HCT116 (cell line): ENCODE measurements at regions not wholly inside any gene's neighbourhood (a gene's known extent, or its start where the extent isn't known, plus 50 kb on each side); places are given as distances from the start of the nearest gene placed in this dataset.

ENCODE experiments used
- ATAC-seq: fragments of 200-7000 bp; cut with Tn5 transposase; 2 replicates; pipeline ENCODE4 v1.9.1; 2020; ENCODE audit warnings: mild to moderate bottlenecking, moderate library complexity
- BruUV-seq: library from RNA; stranded (reverse); fragments of 400-500 nt; replicated peaks from 2 replicates; lab custom pipeline; 2021; lab: Mats Ljungman, UMichigan
- CTCF ChIA-PET: fragments of 300-600 bp; sonication (Branson Sonifier 250); formaldehyde crosslinking; loops from one replicate; lab custom pipeline; 2021; ENCODE audit warnings: antibody characterized with exemption; lab: Charles Lee
- POLR2A ChIA-PET: fragments of 300-600, 350-600 bp; sonication (Branson Sonifier 250); formaldehyde crosslinking; loops from one replicate; lab custom pipeline; 2021; ENCODE audit warnings: antibody characterized with exemption; lab: Charles Lee
- RAD21 ChIA-PET, 2 experiments: fragments of 300-600 bp; sonication (Branson Sonifier 250); formaldehyde crosslinking; loops; one replicate each; lab custom pipeline; 2023; ENCODE audit warnings: low total read pairs in 2 of 2; ENCODE audit not compliant: uncharacterized antibody in 2 of 2, unreplicated experiment in 2 of 2, low non-redundant PET in 1 of 2; lab: Charles Lee
- DNase-seq: peaks from one replicate; pipeline ENCODE4 v3.0.0-alpha.2; 2010; ENCODE audit warnings: low read depth, low spot score
- H2AFZ ChIP-seq: fragments of 200-600 bp; shearing (Covaris generic), sonication (generic); 2 replicates; pipeline ENCODE4 v1.6.1; 2017; ENCODE audit warnings: low read depth, mixed run types, mixed read lengths, antibody characterized with exemption, low read length; ENCODE audit not compliant: poor library complexity, severe bottlenecking
- H3K27ac ChIP-seq: 2 replicates; pipeline ENCODE4 v1.5.1; 2012; ENCODE audit warnings: low read depth, low read length
- H3K27me3 ChIP-seq: fragments of 200-600 bp; sonication (generic); 2 replicates; pipeline ENCODE4 v1.6.1; 2016; ENCODE audit warnings: mixed run types, low read length, mixed read lengths; ENCODE audit not compliant: insufficient read depth
- H3K36me3 ChIP-seq, 2 experiments: fragments of 200-500 bp in 1 of 2; fragments of 200-600 bp in 1 of 2; sonication (Bioruptor generic) in 1 of 2; sonication (generic) in 1 of 2; 2 replicates each; pipeline versions ENCODE4 v1.5.1 to v1.6.1; 2014 to 2016; ENCODE audit warnings: low read length in 2 of 2, inconsistent platforms in 1 of 2, mixed read lengths in 1 of 2, mixed run types in 1 of 2; ENCODE audit not compliant: insufficient read depth in 2 of 2, control insufficient read depth in 1 of 2
- H3K4me1 ChIP-seq, 2 experiments: fragments of 200-600 bp in 1 of 2; sonication (generic) in 1 of 2; 2 replicates each; pipeline versions ENCODE4 v1.5.1 to v1.6.1; 2012 to 2017; ENCODE audit warnings: low read length in 2 of 2, inconsistent platforms in 1 of 2, mild to moderate bottlenecking in 1 of 2, mixed read lengths in 1 of 2, mixed run types in 1 of 2, moderate library complexity in 1 of 2; ENCODE audit not compliant: insufficient read depth in 2 of 2, control insufficient read depth in 1 of 2
- H3K4me2 ChIP-seq: fragments of 200-600 bp; sonication (generic); 2 replicates; pipeline ENCODE4 v1.6.1; 2017; ENCODE audit warnings: mixed run types, low read length, mixed read lengths
- H3K4me3 ChIP-seq, 2 experiments: fragments of 200-600 bp in 1 of 2; sonication (generic) in 1 of 2; replicated peaks in 1 of 2; 2 replicates each; pipeline ENCODE4 v1.5.1; 2011 to 2016; ENCODE audit warnings: low read length in 2 of 2, control low read depth in 1 of 2, low read depth in 1 of 2, mild to moderate bottlenecking in 1 of 2, mixed read lengths in 1 of 2, mixed run types in 1 of 2
- H3K79me2 ChIP-seq: fragments of 200-600 bp; sonication (generic); 2 replicates; pipeline ENCODE4 v1.6.1; 2017; ENCODE audit warnings: mild to moderate bottlenecking, mixed run types, low read length, moderate library complexity, mixed read lengths; ENCODE audit not compliant: insufficient read depth
- H3K9ac ChIP-seq: fragments of 200-600 bp; sonication (generic); 2 replicates; pipeline ENCODE4 v1.6.1; 2016; ENCODE audit warnings: low read length, mixed read lengths
- H3K9me2 ChIP-seq: fragments of 200-600 bp; sonication (generic), shearing (Covaris generic); 2 replicates; pipeline ENCODE4 v1.6.1; 2017; ENCODE audit warnings: mixed run types, mild to moderate bottlenecking, moderate library complexity; ENCODE audit not compliant: insufficient read depth
- H3K9me3 ChIP-seq, 2 experiments: fragments of 200-500 bp in 1 of 2; fragments of 200-600 bp in 1 of 2; sonication (Bioruptor generic) in 1 of 2; sonication (generic) in 1 of 2; 2 replicates each; pipeline ENCODE4 v1.6.1; 2014 to 2017; ENCODE audit warnings: low read length in 2 of 2, mixed read lengths in 2 of 2, inconsistent platforms in 1 of 2, low read depth in 1 of 2, mild to moderate bottlenecking in 1 of 2, mixed run types in 1 of 2, moderate library complexity in 1 of 2; ENCODE audit not compliant: control insufficient read depth in 1 of 2, insufficient read depth in 1 of 2
- H4K20me1 ChIP-seq: fragments of 200-600 bp; sonication (generic), shearing (Covaris generic); 2 replicates; pipeline ENCODE4 v1.6.1; 2017; ENCODE audit warnings: mixed run types, mild to moderate bottlenecking, moderate library complexity; ENCODE audit not compliant: insufficient read depth
- CBX3 ChIP-seq: IDR thresholded peaks from 2 replicates; pipeline ENCODE4 v1.6.1; 2012; ENCODE audit warnings: low read depth
- POLR2A ChIP-seq: IDR thresholded peaks from 2 replicates; pipeline ENCODE4 v1.7.0; 2011; ENCODE audit warnings: borderline replicate concordance; ENCODE audit not compliant: insufficient read depth, insufficient read length; ENCODE audit errors: extremely low read depth
- SIN3A ChIP-seq: IDR thresholded peaks from 2 replicates; pipeline ENCODE4 v1.6.1; 2012; ENCODE audit warnings: low read depth
- SRF ChIP-seq: IDR thresholded peaks from 2 replicates; pipeline ENCODE4 v1.6.1; 2012; ENCODE audit warnings: low read depth
- YY1 ChIP-seq: IDR thresholded peaks from 2 replicates; pipeline ENCODE4 v1.6.1; 2011; ENCODE audit warnings: low read length, low read depth, moderate library complexity, mild to moderate bottlenecking; ENCODE audit not compliant: insufficient replicate concordance; ENCODE audit errors: extremely low read depth
- ZFX ChIP-seq: fragments of 450-650 bp; IDR thresholded peaks from 2 replicates; pipeline ENCODE4 v1.6.1; 2017
- intact Hi-C: fragments of 100-400 bp; cut with micrococcal nuclease; formaldehyde crosslinking; loops from 2 replicates; pipeline ENCODE4 v1.10.0; 2022

DNA sequence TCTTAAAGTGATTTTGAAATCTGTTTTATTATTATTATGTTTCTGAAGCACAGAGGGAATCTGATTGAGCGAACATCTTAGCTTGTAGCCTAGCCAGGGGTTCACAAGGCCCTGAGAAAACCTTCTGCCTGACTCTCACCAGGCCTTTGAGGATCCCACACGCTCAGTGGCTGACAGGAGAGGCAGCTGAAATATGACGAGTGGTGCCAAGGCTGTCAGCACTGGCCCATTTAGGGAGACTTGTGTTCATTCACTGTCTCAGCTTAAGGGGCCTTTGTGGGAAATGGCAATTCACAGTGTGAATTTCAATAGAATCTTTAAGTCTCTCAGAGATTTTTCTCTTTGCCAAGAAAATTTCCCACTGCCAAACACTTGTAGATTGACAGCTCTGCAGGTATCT, 770.9 kb downstream of the TUSC7 start:
- Histone ChIP-seq H3K36me3 (no peaks in the 10 kb centered on the region), H3K4me2 (no peak overlapping the region), H3K9ac (no peak overlapping the region), H2AFZ (no peak overlapping the region), H4K20me1 (no peaks in the 10 kb centered on the region), H3K79me2 (no peaks in the 10 kb centered on the region), H3K9me3 (no peaks in the 10 kb centered on the region), H3K9me2 (no peaks in the 10 kb centered on the region), H3K4me1 (no peaks in the 10 kb centered on the region), H3K27me3 (no peaks in the 10 kb centered on the region), H3K4me3 (no peak overlapping the region), H3K27ac (no peak overlapping the region)
- ChIA-PET RAD21 (no interaction called here), CTCF (no interaction called here), POLR2A (no interaction called here)
- BruUV-seq: no TSS peak
- ATAC-seq (no peak), DNase-seq (no peak)
- no peak for TF ChIP-seq YY1
- TF ChIP-seq CBX3: no peak
- intact Hi-C loops: no loop called here

DNA sequence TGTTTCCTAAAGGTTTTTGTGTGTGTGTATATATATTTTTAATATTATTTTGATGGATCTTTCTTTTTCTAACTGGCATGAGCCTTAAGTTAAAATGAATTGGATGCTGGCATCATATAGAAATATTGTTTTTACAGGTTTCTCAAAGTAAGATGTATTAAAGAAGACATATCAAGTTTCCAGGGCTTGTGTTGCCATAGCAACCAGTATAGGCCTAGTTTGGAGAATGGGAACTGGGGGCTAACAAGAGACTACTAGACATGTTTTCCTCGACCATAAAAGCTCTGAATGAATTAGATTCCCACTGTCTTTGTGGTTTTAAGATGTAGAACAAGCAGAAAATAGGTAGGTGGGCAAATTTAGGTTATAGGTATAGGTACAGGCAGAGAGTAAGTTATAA, 771.4 kb downstream of the TUSC7 start:
- H3K9ac ChIP-seq: no peak overlapping the region
- no peak for ATAC-seq
- no peaks in the 10 kb centered on the region for H3K9me2 ChIP-seq
- H3K27me3 ChIP-seq: no peaks in the 10 kb centered on the region
- H3K79me2 ChIP-seq: no peaks in the 10 kb centered on the region
- H3K4me1 ChIP-seq: no peaks in the 10 kb centered on the region
- TF ChIP-seq POLR2A (no peak), SIN3A (no peak), SRF (no peak), ZFX (no peak)
- H3K4me3 ChIP-seq: no peak overlapping the region
- RAD21 ChIA-PET: no interaction called here
- CTCF ChIA-PET: no interaction called here
- H3K27ac ChIP-seq: no peak overlapping the region
- no peak for DNase-seq
- BruUV-seq: no TSS peak
- H2AFZ ChIP-seq: no peak overlapping the region
- no peak overlapping the region for H3K4me2 ChIP-seq
- no peaks in the 10 kb centered on the region for H3K36me3 ChIP-seq
- no peaks in the 10 kb centered on the region for H4K20me1 ChIP-seq
- POLR2A ChIA-PET: no interaction called here
- intact Hi-C loops: no loop called here
- H3K9me3 ChIP-seq: no peaks in the 10 kb centered on the region
